CD14-positive monocyte (primary cell): ENCODE measurements at regions not wholly inside any gene's neighbourhood (a gene's known extent, or its start where the extent isn't known, plus 50 kb on each side); places are given as distances from the start of the nearest gene placed in this dataset.

Experiments
- DNase-seq, 3 donors: peaks; one replicate each; pipeline ENCODE4 v3.0.0-alpha.2; 2011 to 2022
- H2AFZ ChIP-seq: 2 replicates; pipeline ENCODE4 v1.6.0; 2012; ENCODE audit warnings: mild to moderate bottlenecking, low read depth, low read length, inconsistent platforms; ENCODE audit not compliant: insufficient read depth, poor library complexity, severe bottlenecking
- H3K27ac ChIP-seq, 2 donors: 1 replicate in 1 of 2; 2 replicates in 1 of 2; pipeline ENCODE4 v1.5.1; 2012 to 2013; ENCODE audit warnings: low read length in 2 of 2, control low read depth in 1 of 2, inconsistent platforms in 1 of 2, low read depth in 1 of 2, mild to moderate bottlenecking in 1 of 2
- H3K27me3 ChIP-seq, 2 donors: one replicate each; pipeline versions ENCODE4 v1.6.0 to v1.6.1; 2011 to 2013; ENCODE audit warnings: low read length in 2 of 2; ENCODE audit not compliant: control insufficient read depth in 2 of 2, insufficient read depth in 2 of 2
- H3K36me3 ChIP-seq, 2 donors: replicated peaks in 1 of 2; 1 replicate in 1 of 2; 2 replicates in 1 of 2; pipeline versions ENCODE4 v1.5.1 to v1.6.1; 2012 to 2013; ENCODE audit warnings: low read length in 2 of 2, control low read depth in 1 of 2, inconsistent platforms in 1 of 2, mild to moderate bottlenecking in 1 of 2; ENCODE audit not compliant: insufficient read depth in 2 of 2, control insufficient read depth in 1 of 2
- H3K4me1 ChIP-seq, 2 donors: 1 replicate in 1 of 2; 2 replicates in 1 of 2; pipeline versions ENCODE4 v1.5.1 to v1.6.1; 2012 to 2013; ENCODE audit warnings: low read length in 2 of 2, control low read depth in 1 of 2, inconsistent platforms in 1 of 2, mild to moderate bottlenecking in 1 of 2, moderate library complexity in 1 of 2; ENCODE audit not compliant: insufficient read depth in 2 of 2, control insufficient read depth in 1 of 2
- H3K4me2 ChIP-seq: replicated peaks from 2 replicates; pipeline ENCODE3; 2012; ENCODE audit warnings: low read length, moderate library complexity, mild to moderate bottlenecking; ENCODE audit not compliant: poor library complexity, severe bottlenecking; ENCODE audit errors: extremely low read depth
- H3K4me3 ChIP-seq, 3 experiments: fragments of 200-600 bp in 1 of 3; sonication (generic) in 1 of 3; replicated peaks in 1 of 3; 1 replicate in 2 of 3; 2 replicates in 1 of 3; pipeline ENCODE4 v1.5.1; 2011 to 2013; ENCODE audit warnings: low read length in 3 of 3, mild to moderate bottlenecking in 3 of 3, control low read depth in 2 of 3, low read depth in 2 of 3, inconsistent platforms in 1 of 3, moderate library complexity in 1 of 3
- H3K79me2 ChIP-seq: 2 replicates; pipeline ENCODE4 v1.6.0; 2012; ENCODE audit warnings: mild to moderate bottlenecking, control low read depth, inconsistent platforms, low read length, moderate library complexity; ENCODE audit not compliant: insufficient read depth
- H3K9ac ChIP-seq: 2 replicates; pipeline ENCODE4 v1.6.0; 2017; ENCODE audit warnings: low read length, mild to moderate bottlenecking; ENCODE audit not compliant: insufficient read depth, poor library complexity, severe bottlenecking
- H3K9me3 ChIP-seq, 2 donors: replicated peaks in 1 of 2; 1 replicate in 1 of 2; 2 replicates in 1 of 2; pipeline versions ENCODE4 v1.5.1 to v1.6.1; 2012 to 2013; ENCODE audit warnings: low read length in 2 of 2, control low read depth in 1 of 2; ENCODE audit not compliant: control insufficient read depth in 1 of 2, insufficient read depth in 1 of 2
- H4K20me1 ChIP-seq: 2 replicates; pipeline ENCODE4 v1.6.0; 2012; ENCODE audit warnings: mild to moderate bottlenecking, low read length, control low read depth, moderate library complexity; ENCODE audit not compliant: insufficient read depth
- H3K27ac Mint-ChIP-seq, 7 donors: one replicate each; pipeline ENCODE4 v1.8.0; 2020; ENCODE audit warnings: mild to moderate bottlenecking in 7 of 7, mixed read lengths in 7 of 7, moderate library complexity in 6 of 7, inconsistent platforms in 2 of 7
- H3K27me3 Mint-ChIP-seq, 3 donors: one replicate each; pipeline ENCODE4 v1.8.0; 2021 to 2022; ENCODE audit warnings: low read depth in 3 of 3, mild to moderate bottlenecking in 3 of 3, mixed read lengths in 3 of 3, moderate library complexity in 3 of 3, inconsistent platforms in 1 of 3
- H3K36me3 Mint-ChIP-seq, 2 donors: one replicate each; pipeline ENCODE4 v1.8.0; 2020; ENCODE audit warnings: mixed read lengths in 2 of 2, inconsistent platforms in 1 of 2, mild to moderate bottlenecking in 1 of 2
- H3K4me1 Mint-ChIP-seq: one replicate; pipeline ENCODE4 v1.8.0; 2020; ENCODE audit warnings: mild to moderate bottlenecking, mixed read lengths
- H3K4me3 Mint-ChIP-seq, 2 donors: one replicate each; pipeline ENCODE4 v1.8.0; 2020; ENCODE audit warnings: mild to moderate bottlenecking in 2 of 2, mixed read lengths in 2 of 2, moderate library complexity in 1 of 2
- H3K9me3 Mint-ChIP-seq, 7 donors: one replicate each; pipeline ENCODE4 v1.8.0; 2020 to 2022; ENCODE audit warnings: mixed read lengths in 7 of 7, mild to moderate bottlenecking in 6 of 7, moderate library complexity in 6 of 7, inconsistent platforms in 2 of 7
- CTCF ChIP-seq: fragments of 200-600 bp; IDR thresholded peaks from one replicate; pipeline ENCODE4 v1.8.0; 2022; ENCODE audit warnings: antibody characterized with exemption, mild to moderate bottlenecking
- WGBS: methylation state at CpG from one replicate; pipeline ENCODE4 v1.1.5; 2013; ENCODE audit warnings: missing lambda C conversion rate; ENCODE audit not compliant: insufficient coverage; 5-methylcytosine and 5-hydroxymethylcytosine counted together
- intact Hi-C, 2 donors: fragments of 100-400 bp; cut with micrococcal nuclease; formaldehyde crosslinking; loops; one replicate each; pipeline versions ENCODE4 v1.15.0 to v1.15.1; 2023

- Mint-ChIP-seq H3K4me3 (no peak overlapping the region), H3K27me3 (peaks cover 0 to 2% (median 0%) of the 10 kb centered on the region in 3 donors), H3K36me3 (no peaks in the 10 kb centered on the region), H3K9me3 (no peaks in the 10 kb centered on the region), H3K27ac (no peak overlapping the region), H3K4me1 (peaks cover 11% of the 10 kb centered on the region)
- no peak overlapping the region for H3K4me3 ChIP-seq
- 40% methylated on average over 1 of the region's 3 CpGs for WGBS
- no peak for TF ChIP-seq CTCF
- H3K9me3 ChIP-seq = no peaks in the 10 kb centered on the region
- no peak overlapping the region for H3K9ac ChIP-seq
- no peaks in the 10 kb centered on the region for H3K79me2 ChIP-seq
- H3K4me1 ChIP-seq = peaks cover 11 to 12% of the 10 kb centered on the region in 2 donors
- H3K36me3 ChIP-seq = no peaks in the 10 kb centered on the region
- intact Hi-C loops = no loop called here
- no peak for DNase-seq
- no peak overlapping the region for H3K4me2 ChIP-seq
- no peaks in the 10 kb centered on the region for H3K27me3 ChIP-seq
- no peaks in the 10 kb centered on the region for H4K20me1 ChIP-seq
- H3K27ac ChIP-seq = no peak overlapping the region
- H2AFZ ChIP-seq = no peak overlapping the region
Observed at GRCh38 chrX:39018541-39018940, 217.3 kb downstream of the MID1IP1 start.

GRCh38 chrX:39019056-39019455, 217.8 kb downstream of the MID1IP1 start:
- H3K9ac ChIP-seq = no peak overlapping the region
- no peaks in the 10 kb centered on the region for H3K36me3 ChIP-seq
- peaks cover 11 to 12% of the 10 kb centered on the region in 2 donors for H3K4me1 ChIP-seq
- H3K27me3 Mint-ChIP-seq = peaks cover 0 to 2% (median 0%) of the 10 kb centered on the region in 3 donors
- no peak for TF ChIP-seq CTCF
- no peak overlapping the region for H3K27ac ChIP-seq
- no peak for DNase-seq
- H3K9me3 ChIP-seq = no peaks in the 10 kb centered on the region
- H4K20me1 ChIP-seq = no peaks in the 10 kb centered on the region
- H3K79me2 ChIP-seq = no peaks in the 10 kb centered on the region
- no peak overlapping the region for H3K4me2 ChIP-seq
- no peak overlapping the region for H3K4me3 ChIP-seq
- no peak overlapping the region for H2AFZ ChIP-seq
- H3K4me3 Mint-ChIP-seq = no peak overlapping the region
- WGBS = no CpG with 5 or more reads among the region's 10 CpGs
- H3K27me3 ChIP-seq = no peaks in the 10 kb centered on the region
- H3K9me3 Mint-ChIP-seq = no peaks in the 10 kb centered on the region
- H3K4me1 Mint-ChIP-seq = peaks cover 11% of the 10 kb centered on the region
- H3K27ac Mint-ChIP-seq = no peak overlapping the region
- intact Hi-C loops = no loop called here
- no peaks in the 10 kb centered on the region for H3K36me3 Mint-ChIP-seq
